ENCODE measurements at regions not wholly inside any gene's neighbourhood (a gene's known extent, or its start where the extent isn't known, plus 50 kb on each side); places are given as distances from the start of the nearest gene placed in this dataset.
"Not testable (repeated sequence)": the region's sequence is repeated elsewhere in the genome, so short reads cannot be mapped to it uniquely, and the experiment has no call there.

- Mint-ChIP-seq H3K27ac (ENCODE audit: unreplicated experiment) (no peak overlapping the region), H3K9me3 (ENCODE audit: unreplicated experiment) (no peaks in the 10 kb centered on the region), H3K36me3 (ENCODE audit: unreplicated experiment) (no peaks in the 10 kb centered on the region), H3K27me3 (ENCODE audit: unreplicated experiment) (peaks cover 26% of the 10 kb centered on the region), H3K4me3 (ENCODE audit: unreplicated experiment) (no peak overlapping the region), H3K4me1 (ENCODE audit: unreplicated experiment) (no peaks in the 10 kb centered on the region)
- no peak for DNase-seq (ENCODE audit: extremely low spot score, unreplicated experiment)
- TF ChIP-seq, protein P1, sequence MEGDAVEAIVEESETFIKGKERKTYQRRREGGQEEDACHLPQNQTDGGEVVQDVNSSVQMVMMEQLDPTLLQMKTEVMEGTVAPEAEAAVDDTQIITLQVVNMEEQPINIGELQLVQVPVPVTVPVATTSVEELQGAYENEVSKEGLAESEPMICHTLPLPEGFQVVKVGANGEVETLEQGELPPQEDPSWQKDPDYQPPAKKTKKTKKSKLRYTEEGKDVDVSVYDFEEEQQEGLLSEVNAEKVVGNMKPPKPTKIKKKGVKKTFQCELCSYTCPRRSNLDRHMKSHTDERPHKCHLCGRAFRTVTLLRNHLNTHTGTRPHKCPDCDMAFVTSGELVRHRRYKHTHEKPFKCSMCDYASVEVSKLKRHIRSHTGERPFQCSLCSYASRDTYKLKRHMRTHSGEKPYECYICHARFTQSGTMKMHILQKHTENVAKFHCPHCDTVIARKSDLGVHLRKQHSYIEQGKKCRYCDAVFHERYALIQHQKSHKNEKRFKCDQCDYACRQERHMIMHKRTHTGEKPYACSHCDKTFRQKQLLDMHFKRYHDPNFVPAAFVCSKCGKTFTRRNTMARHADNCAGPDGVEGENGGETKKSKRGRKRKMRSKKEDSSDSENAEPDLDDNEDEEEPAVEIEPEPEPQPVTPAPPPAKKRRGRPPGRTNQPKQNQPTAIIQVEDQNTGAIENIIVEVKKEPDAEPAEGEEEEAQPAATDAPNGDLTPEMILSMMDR (IDR thresholded peaks at IDR 0.05), result no peak
Observed at GRCh38 chr3:75295013-75295412, 369.1 kb upstream of the FRG2C start.

- Mint-ChIP-seq H3K27me3 (ENCODE audit: unreplicated experiment) (peaks cover 22% of the 10 kb centered on the region), H3K36me3 (ENCODE audit: unreplicated experiment) (no peaks in the 10 kb centered on the region), H3K9me3 (ENCODE audit: unreplicated experiment) (no peaks in the 10 kb centered on the region), H3K4me3 (ENCODE audit: unreplicated experiment) (no peak overlapping the region), H3K27ac (ENCODE audit: unreplicated experiment) (no peak overlapping the region), H3K4me1 (ENCODE audit: unreplicated experiment) (no peaks in the 10 kb centered on the region)
- no peak for DNase-seq (ENCODE audit: extremely low spot score, unreplicated experiment)
- TF ChIP-seq, protein P1 (IDR thresholded peaks at IDR 0.05), result no peak
Observed at GRCh38 chr3:75296858-75297257, 367.3 kb upstream of the FRG2C start.

GRCh38 chr3:75300606-75301005, 363.5 kb upstream of the FRG2C start:
- Mint-ChIP-seq H3K4me3 (ENCODE audit: unreplicated experiment) (no peak overlapping the region), H3K4me1 (ENCODE audit: unreplicated experiment) (no peaks in the 10 kb centered on the region), H3K36me3 (ENCODE audit: unreplicated experiment) (no peaks in the 10 kb centered on the region), H3K27ac (ENCODE audit: unreplicated experiment) (no peak overlapping the region), H3K9me3 (ENCODE audit: unreplicated experiment) (no peaks in the 10 kb centered on the region), H3K27me3 (ENCODE audit: unreplicated experiment) (peaks cover 17% of the 10 kb centered on the region)
- DNase-seq (ENCODE audit: extremely low spot score, unreplicated experiment), result no peak
- TF ChIP-seq, protein P1 (IDR thresholded peaks at IDR 0.05), result no peak

- not testable (repeated sequence) for H3K9me3 Mint-ChIP-seq (ENCODE audit: unreplicated experiment); H3K27ac Mint-ChIP-seq (ENCODE audit: unreplicated experiment); DNase-seq (ENCODE audit: extremely low spot score, unreplicated experiment); H3K4me1 Mint-ChIP-seq (ENCODE audit: unreplicated experiment); H3K4me3 Mint-ChIP-seq (ENCODE audit: unreplicated experiment); H3K36me3 Mint-ChIP-seq (ENCODE audit: unreplicated experiment)
- H3K27me3 Mint-ChIP-seq (ENCODE audit: unreplicated experiment), result peaks cover 18% of the 10 kb centered on the region
Observed at GRCh38 chr3:75301050-75301449, 363.1 kb upstream of the FRG2C start.

DNA sequence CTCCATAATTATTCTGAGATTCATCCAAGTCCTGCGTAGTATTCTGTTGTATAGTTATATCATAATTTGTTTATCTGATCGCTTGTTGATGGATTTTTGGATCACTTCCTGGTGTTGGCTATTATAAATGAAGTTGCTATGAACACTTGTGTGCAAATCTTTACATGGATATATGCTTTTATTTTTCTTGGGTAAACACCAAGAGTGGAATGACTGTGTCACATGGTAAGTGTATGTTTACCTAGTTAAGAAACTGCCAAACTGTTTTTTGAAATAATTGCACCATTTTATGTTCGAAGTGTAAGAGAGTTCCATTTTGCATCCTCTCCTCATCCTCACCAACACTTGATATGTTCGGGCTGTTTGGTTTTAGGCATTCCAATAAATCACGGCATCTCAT, 360.4 kb upstream of the FRG2C start:
- Mint-ChIP-seq H3K4me3 (ENCODE audit: unreplicated experiment) (no peak overlapping the region), H3K27me3 (ENCODE audit: unreplicated experiment) (peaks cover 10% of the 10 kb centered on the region), H3K36me3 (ENCODE audit: unreplicated experiment) (no peaks in the 10 kb centered on the region), H3K9me3 (ENCODE audit: unreplicated experiment) (no peaks in the 10 kb centered on the region), H3K4me1 (ENCODE audit: unreplicated experiment) (no peaks in the 10 kb centered on the region), H3K27ac (ENCODE audit: unreplicated experiment) (no peak overlapping the region)
- no peak for DNase-seq (ENCODE audit: extremely low spot score, unreplicated experiment)
- TF ChIP-seq, protein P1 (IDR thresholded peaks at IDR 0.05), result no peak

DNA sequence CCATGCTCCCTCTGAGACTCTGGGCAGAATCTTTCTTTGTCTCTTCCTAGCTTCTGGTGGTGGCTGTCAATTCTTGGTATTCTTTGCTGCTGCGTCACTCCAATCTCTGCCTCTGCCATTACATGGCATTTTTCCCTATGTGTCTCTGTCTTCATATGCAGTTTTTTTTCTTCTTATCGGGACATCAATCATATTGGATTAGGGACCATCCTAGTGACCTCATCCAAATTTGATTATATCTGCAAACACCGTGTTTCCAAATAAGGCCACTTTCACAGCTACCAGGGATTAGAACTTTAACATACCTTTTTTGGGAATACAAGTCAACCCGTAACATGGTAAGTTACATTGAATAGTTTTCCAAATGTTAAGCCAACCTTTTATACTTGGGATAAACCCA, 358.2 kb upstream of the FRG2C start:
- no peaks in the 10 kb centered on the region for H3K36me3 Mint-ChIP-seq (ENCODE audit: unreplicated experiment)
- H3K9me3 Mint-ChIP-seq (ENCODE audit: unreplicated experiment), result no peaks in the 10 kb centered on the region
- no peak overlapping the region for H3K27ac Mint-ChIP-seq (ENCODE audit: unreplicated experiment)
- no peaks in the 10 kb centered on the region for H3K4me1 Mint-ChIP-seq (ENCODE audit: unreplicated experiment)
- H3K4me3 Mint-ChIP-seq (ENCODE audit: unreplicated experiment), result no peak overlapping the region
- peaks cover 7% of the 10 kb centered on the region for H3K27me3 Mint-ChIP-seq (ENCODE audit: unreplicated experiment)
- DNase-seq (ENCODE audit: extremely low spot score, unreplicated experiment), result no peak
- TF ChIP-seq, protein P1 (IDR thresholded peaks at IDR 0.05), result no peak

DNA sequence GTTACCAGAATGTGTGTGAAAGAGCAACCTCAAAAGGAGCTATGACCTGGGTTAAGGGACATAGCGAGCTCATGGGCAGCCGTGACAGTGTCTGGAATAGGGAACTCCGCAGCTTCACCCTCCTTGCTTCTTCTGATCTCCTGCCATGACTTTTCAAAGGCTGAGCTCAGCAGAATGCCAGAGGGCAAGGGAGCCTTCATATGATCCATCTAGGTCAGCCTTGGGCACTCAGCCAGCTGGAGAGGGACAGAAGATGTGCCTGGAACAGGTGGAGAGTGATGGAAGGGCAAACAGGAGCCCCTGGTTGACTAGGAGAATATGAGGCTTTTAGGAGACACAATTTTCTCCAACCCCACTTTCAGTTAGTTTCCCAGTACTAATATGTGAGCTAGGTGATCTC, 352.8 kb upstream of the FRG2C start:
- H3K27me3 Mint-ChIP-seq (ENCODE audit: unreplicated experiment), result peaks cover 15% of the 10 kb centered on the region
- not testable (repeated sequence) for H3K36me3 Mint-ChIP-seq (ENCODE audit: unreplicated experiment); H3K9me3 Mint-ChIP-seq (ENCODE audit: unreplicated experiment); DNase-seq (ENCODE audit: extremely low spot score, unreplicated experiment); H3K4me1 Mint-ChIP-seq (ENCODE audit: unreplicated experiment); H3K4me3 Mint-ChIP-seq (ENCODE audit: unreplicated experiment); H3K27ac Mint-ChIP-seq (ENCODE audit: unreplicated experiment)

DNA sequence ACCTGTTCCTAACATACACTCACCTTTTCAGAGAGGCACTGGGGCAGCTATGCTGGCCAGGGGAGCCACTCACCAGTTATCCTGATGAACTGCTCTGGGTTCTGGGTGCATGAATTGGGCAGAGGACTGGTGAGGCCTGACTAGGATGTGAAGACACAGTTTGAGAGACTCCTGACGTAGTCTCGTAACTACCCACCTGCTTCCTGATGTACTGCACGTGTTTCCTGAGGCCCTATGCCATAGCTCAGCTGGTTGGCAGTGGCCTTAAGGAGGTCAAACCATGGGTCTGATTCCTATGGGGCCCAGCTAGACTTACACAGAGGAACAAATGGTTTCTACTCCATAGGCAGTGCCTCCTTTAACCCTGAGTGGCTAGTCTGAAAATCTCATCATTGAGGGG, 351.7 kb upstream of the FRG2C start:
- not testable (repeated sequence) for H3K27ac Mint-ChIP-seq (ENCODE audit: unreplicated experiment); H3K36me3 Mint-ChIP-seq (ENCODE audit: unreplicated experiment)
- H3K27me3 Mint-ChIP-seq (ENCODE audit: unreplicated experiment), result peaks cover 19% of the 10 kb centered on the region

More for the DNA sequence above, 351.7 kb upstream of the FRG2C start:
- H3K9me3 Mint-ChIP-seq (ENCODE audit: unreplicated experiment); H3K4me3 Mint-ChIP-seq (ENCODE audit: unreplicated experiment); DNase-seq (ENCODE audit: extremely low spot score, unreplicated experiment); H3K4me1 Mint-ChIP-seq (ENCODE audit: unreplicated experiment): not testable (repeated sequence)

Measured in osteocyte (in vitro differentiated cells).